WTC11 (cell line): ENCODE measurements at regions not wholly inside any gene's neighbourhood (a gene's known extent, or its start where the extent isn't known, plus 50 kb on each side); places are given as distances from the start of the nearest gene placed in this dataset.

Experiments used
- ELF4 ChIP-seq: sonication (generic); formaldehyde crosslinking; IDR thresholded peaks from 2 replicates; pipeline ENCODE4 v1.8.1; 2022; ENCODE audit warnings: low read depth, mild to moderate bottlenecking, moderate library complexity, missing genetic modification reagents
- NR2C2 ChIP-seq: sonication (generic); formaldehyde crosslinking; IDR thresholded peaks from 2 replicates; pipeline ENCODE4 v1.8.0; 2022; ENCODE audit warnings: mild to moderate bottlenecking, missing genetic modification reagents
- SP1 ChIP-seq: sonication (generic); formaldehyde crosslinking; conservative IDR thresholded peaks from 2 replicates; pipeline ENCODE4 v1.8.1; 2022; ENCODE audit warnings: missing genetic modification reagents
- ZNF138 ChIP-seq: sonication (generic); formaldehyde crosslinking; conservative IDR thresholded peaks from 2 replicates; pipeline ENCODE4 v1.8.1; 2022; ENCODE audit warnings: mild to moderate bottlenecking, moderate library complexity, missing genetic modification reagents
- TF ChIP-seq, protein P1 (sequence below): fragments of 200-600 bp; IDR thresholded peaks from 2 replicates; pipeline ENCODE4 v1.8.0; 2022; ENCODE audit warnings: antibody characterized with exemption
- TF ChIP-seq, protein P2 (sequence below): sonication (generic); formaldehyde crosslinking; IDR thresholded peaks from 2 replicates; pipeline ENCODE4 v1.8.0; 2023; ENCODE audit warnings: mild to moderate bottlenecking, missing genetic modification reagents
- TF ChIP-seq, protein P3 (sequence below): sonication (generic); formaldehyde crosslinking; IDR thresholded peaks from 2 replicates; pipeline ENCODE4 v1.8.1; 2023; ENCODE audit warnings: mild to moderate bottlenecking, moderate library complexity, missing genetic modification reagents
- TF ChIP-seq, protein P4 (sequence below): sonication (generic); formaldehyde crosslinking; IDR thresholded peaks from 2 replicates; pipeline ENCODE4 v1.8.1; 2023; ENCODE audit warnings: mild to moderate bottlenecking, missing genetic modification reagents, moderate library complexity

DNA sequence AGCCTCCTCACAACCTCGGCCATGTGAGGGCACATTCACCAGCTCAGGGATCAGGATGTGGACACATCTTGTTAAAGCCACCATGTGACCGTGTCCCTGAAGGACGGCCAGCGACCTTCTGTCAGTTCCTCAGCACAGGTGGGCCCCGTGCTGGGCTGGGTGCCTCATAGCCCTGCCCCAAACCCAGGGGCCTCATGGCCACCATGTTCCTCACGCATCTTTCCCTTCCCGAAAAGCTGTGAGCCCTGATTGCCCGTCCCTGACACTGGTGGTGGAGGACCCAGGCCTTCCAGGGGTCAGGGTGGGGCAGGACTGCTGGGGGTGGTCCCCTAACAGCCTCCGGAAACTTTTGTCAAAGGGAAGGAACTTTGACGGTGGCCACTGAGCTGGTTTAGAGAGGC, 60.1 kb upstream of the ADRA2C start:
- TF ChIP-seq, protein P1, sequence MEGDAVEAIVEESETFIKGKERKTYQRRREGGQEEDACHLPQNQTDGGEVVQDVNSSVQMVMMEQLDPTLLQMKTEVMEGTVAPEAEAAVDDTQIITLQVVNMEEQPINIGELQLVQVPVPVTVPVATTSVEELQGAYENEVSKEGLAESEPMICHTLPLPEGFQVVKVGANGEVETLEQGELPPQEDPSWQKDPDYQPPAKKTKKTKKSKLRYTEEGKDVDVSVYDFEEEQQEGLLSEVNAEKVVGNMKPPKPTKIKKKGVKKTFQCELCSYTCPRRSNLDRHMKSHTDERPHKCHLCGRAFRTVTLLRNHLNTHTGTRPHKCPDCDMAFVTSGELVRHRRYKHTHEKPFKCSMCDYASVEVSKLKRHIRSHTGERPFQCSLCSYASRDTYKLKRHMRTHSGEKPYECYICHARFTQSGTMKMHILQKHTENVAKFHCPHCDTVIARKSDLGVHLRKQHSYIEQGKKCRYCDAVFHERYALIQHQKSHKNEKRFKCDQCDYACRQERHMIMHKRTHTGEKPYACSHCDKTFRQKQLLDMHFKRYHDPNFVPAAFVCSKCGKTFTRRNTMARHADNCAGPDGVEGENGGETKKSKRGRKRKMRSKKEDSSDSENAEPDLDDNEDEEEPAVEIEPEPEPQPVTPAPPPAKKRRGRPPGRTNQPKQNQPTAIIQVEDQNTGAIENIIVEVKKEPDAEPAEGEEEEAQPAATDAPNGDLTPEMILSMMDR = no peak
- no peak for TF ChIP-seq ELF4
- TF ChIP-seq, protein P2, sequence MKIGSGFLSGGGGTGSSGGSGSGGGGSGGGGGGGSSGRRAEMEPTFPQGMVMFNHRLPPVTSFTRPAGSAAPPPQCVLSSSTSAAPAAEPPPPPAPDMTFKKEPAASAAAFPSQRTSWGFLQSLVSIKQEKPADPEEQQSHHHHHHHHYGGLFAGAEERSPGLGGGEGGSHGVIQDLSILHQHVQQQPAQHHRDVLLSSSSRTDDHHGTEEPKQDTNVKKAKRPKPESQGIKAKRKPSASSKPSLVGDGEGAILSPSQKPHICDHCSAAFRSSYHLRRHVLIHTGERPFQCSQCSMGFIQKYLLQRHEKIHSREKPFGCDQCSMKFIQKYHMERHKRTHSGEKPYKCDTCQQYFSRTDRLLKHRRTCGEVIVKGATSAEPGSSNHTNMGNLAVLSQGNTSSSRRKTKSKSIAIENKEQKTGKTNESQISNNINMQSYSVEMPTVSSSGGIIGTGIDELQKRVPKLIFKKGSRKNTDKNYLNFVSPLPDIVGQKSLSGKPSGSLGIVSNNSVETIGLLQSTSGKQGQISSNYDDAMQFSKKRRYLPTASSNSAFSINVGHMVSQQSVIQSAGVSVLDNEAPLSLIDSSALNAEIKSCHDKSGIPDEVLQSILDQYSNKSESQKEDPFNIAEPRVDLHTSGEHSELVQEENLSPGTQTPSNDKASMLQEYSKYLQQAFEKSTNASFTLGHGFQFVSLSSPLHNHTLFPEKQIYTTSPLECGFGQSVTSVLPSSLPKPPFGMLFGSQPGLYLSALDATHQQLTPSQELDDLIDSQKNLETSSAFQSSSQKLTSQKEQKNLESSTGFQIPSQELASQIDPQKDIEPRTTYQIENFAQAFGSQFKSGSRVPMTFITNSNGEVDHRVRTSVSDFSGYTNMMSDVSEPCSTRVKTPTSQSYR (CRISPR knock-in tag) = no peak
- TF ChIP-seq SP1 (CRISPR knock-in tag) = no peak
- TF ChIP-seq, protein P3, sequence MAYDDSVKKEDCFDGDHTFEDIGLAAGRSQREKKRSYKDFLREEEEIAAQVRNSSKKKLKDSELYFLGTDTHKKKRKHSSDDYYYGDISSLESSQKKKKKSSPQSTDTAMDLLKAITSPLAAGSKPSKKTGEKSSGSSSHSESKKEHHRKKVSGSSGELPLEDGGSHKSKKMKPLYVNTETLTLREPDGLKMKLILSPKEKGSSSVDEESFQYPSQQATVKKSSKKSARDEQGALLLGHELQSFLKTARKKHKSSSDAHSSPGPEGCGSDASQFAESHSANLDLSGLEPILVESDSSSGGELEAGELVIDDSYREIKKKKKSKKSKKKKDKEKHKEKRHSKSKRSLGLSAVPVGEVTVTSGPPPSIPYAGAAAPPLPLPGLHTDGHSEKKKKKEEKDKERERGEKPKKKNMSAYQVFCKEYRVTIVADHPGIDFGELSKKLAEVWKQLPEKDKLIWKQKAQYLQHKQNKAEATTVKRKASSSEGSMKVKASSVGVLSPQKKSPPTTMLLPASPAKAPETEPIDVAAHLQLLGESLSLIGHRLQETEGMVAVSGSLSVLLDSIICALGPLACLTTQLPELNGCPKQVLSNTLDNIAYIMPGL (CRISPR knock-in tag) = no peak
- TF ChIP-seq NR2C2 = no peak
- TF ChIP-seq, protein P4, sequence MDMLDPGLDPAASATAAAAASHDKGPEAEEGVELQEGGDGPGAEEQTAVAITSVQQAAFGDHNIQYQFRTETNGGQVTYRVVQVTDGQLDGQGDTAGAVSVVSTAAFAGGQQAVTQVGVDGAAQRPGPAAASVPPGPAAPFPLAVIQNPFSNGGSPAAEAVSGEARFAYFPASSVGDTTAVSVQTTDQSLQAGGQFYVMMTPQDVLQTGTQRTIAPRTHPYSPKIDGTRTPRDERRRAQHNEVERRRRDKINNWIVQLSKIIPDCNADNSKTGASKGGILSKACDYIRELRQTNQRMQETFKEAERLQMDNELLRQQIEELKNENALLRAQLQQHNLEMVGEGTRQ = no peak
- TF ChIP-seq ZNF138 = no peak
